Dendritic cell treated with granulocyte-macrophage colony-stimulating factor and Interleukin-4, amounts not matched to agents 40 ng/mL and 50 ng/mL, for 4 days (primary cell): ENCODE measurements at regions not wholly inside any gene's neighbourhood (a gene's known extent, or its start where the extent isn't known, plus 50 kb on each side); places are given as distances from the start of the nearest gene placed in this dataset.
A peak's percentile ranks its signal among the peaks of the same experiment; 100 is the strongest.

ENCODE experiments used
- H3K27ac Mint-ChIP-seq: one replicate; pipeline ENCODE4 v1.8.0; 2022; ENCODE audit warnings: mild to moderate bottlenecking, mixed read lengths
- H3K27me3 Mint-ChIP-seq: one replicate; pipeline ENCODE4 v1.8.0; 2022; ENCODE audit warnings: mild to moderate bottlenecking, mixed read lengths
- H3K36me3 Mint-ChIP-seq: one replicate; pipeline ENCODE4 v1.8.0; 2022; ENCODE audit warnings: low read depth, mixed read lengths
- H3K4me1 Mint-ChIP-seq: one replicate; pipeline ENCODE4 v1.8.0; 2022; ENCODE audit warnings: low read depth, mixed read lengths
- H3K4me3 Mint-ChIP-seq: one replicate; pipeline ENCODE4 v1.8.0; 2022; ENCODE audit warnings: mild to moderate bottlenecking, moderate library complexity, mixed read lengths
- H3K9me3 Mint-ChIP-seq: one replicate; pipeline ENCODE4 v1.8.0; 2022; ENCODE audit warnings: mixed read lengths
- intact Hi-C: fragments of 100-400 bp; cut with micrococcal nuclease; formaldehyde crosslinking; loops from one replicate; pipeline ENCODE4 v1.15.0; 2022

GRCh38 chr15:93200081-93200836 lies 111.2 kb upstream of the RGMA start:
- intact Hi-C loops = no loop called here
- Mint-ChIP-seq H3K4me3 (no peak overlapping the region), H3K27ac (no peak overlapping the region), H3K27me3 (peaks cover 16% of the 10 kb centered on the region), H3K9me3 (peaks cover 22% of the 10 kb centered on the region), H3K36me3 (no peaks in the 10 kb centered on the region), H3K4me1 (peaks cover 5% of the 10 kb centered on the region)

GRCh38 chr15:93196135-93196670 lies 107.2 kb upstream of the RGMA start:
- Mint-ChIP-seq H3K36me3 (no peaks in the 10 kb centered on the region), H3K9me3 (peaks cover 11% of the 10 kb centered on the region), H3K4me1 (peaks cover 5% of the 10 kb centered on the region), H3K27ac (no peak overlapping the region), H3K4me3 (no peak overlapping the region), H3K27me3 (peaks cover 16% of the 10 kb centered on the region)
- intact Hi-C loops = no loop called here

- Mint-ChIP-seq H3K4me1 (peaks cover 5% of the 10 kb centered on the region), H3K36me3 (no peaks in the 10 kb centered on the region), H3K27me3 (peaks cover 19% of the 10 kb centered on the region), H3K27ac (no peak overlapping the region), H3K9me3 (peaks cover 11% of the 10 kb centered on the region), H3K4me3 (no peak overlapping the region)
- intact Hi-C loops = no loop called here
Measured at GRCh38 chr15:93195109-93195508, 106.1 kb upstream of the RGMA start.

GRCh38 chr15:93190238-93190637 lies 101.2 kb upstream of the RGMA start:
- no peaks in the 10 kb centered on the region for H3K9me3 Mint-ChIP-seq
- no peaks in the 10 kb centered on the region for H3K4me1 Mint-ChIP-seq
- H3K4me3 Mint-ChIP-seq = no peak overlapping the region
- H3K27ac Mint-ChIP-seq = no peak overlapping the region
- intact Hi-C loops = no loop called here
- peaks cover 27% of the 10 kb centered on the region for H3K27me3 Mint-ChIP-seq
- no peaks in the 10 kb centered on the region for H3K36me3 Mint-ChIP-seq

GRCh38 chr15:93189561-93189960 lies 100.5 kb upstream of the RGMA start:
- no peaks in the 10 kb centered on the region for H3K9me3 Mint-ChIP-seq
- intact Hi-C loops = no loop called here
- H3K36me3 Mint-ChIP-seq = no peaks in the 10 kb centered on the region
- no peak overlapping the region for H3K27ac Mint-ChIP-seq
- H3K4me1 Mint-ChIP-seq = no peaks in the 10 kb centered on the region
- no peak overlapping the region for H3K4me3 Mint-ChIP-seq
- H3K27me3 Mint-ChIP-seq = peaks cover 27% of the 10 kb centered on the region

- intact Hi-C loops = no loop called here
- Mint-ChIP-seq H3K36me3 (no peaks in the 10 kb centered on the region), H3K27ac (no peak overlapping the region), H3K9me3 (no peaks in the 10 kb centered on the region), H3K4me1 (no peaks in the 10 kb centered on the region), H3K4me3 (no peak overlapping the region), H3K27me3 (peaks cover 27% of the 10 kb centered on the region)
Measured at GRCh38 chr15:93188236-93188635, 99.2 kb upstream of the RGMA start.

- H3K4me3 Mint-ChIP-seq = no peak overlapping the region
- intact Hi-C loops = no loop called here
- H3K4me1 Mint-ChIP-seq = no peaks in the 10 kb centered on the region
- no peaks in the 10 kb centered on the region for H3K36me3 Mint-ChIP-seq
- no peak overlapping the region for H3K27ac Mint-ChIP-seq
- peaks cover 23% of the 10 kb centered on the region for H3K27me3 Mint-ChIP-seq
- H3K9me3 Mint-ChIP-seq = no peaks in the 10 kb centered on the region
Measured at GRCh38 chr15:93185796-93186195, 96.8 kb upstream of the RGMA start.

GRCh38 chr15:93182703-93183205 lies 93.7 kb upstream of the RGMA start:
- no peak overlapping the region for H3K4me3 Mint-ChIP-seq
- no peaks in the 10 kb centered on the region for H3K36me3 Mint-ChIP-seq
- intact Hi-C loops = no loop called here
- peaks cover 15% of the 10 kb centered on the region for H3K4me1 Mint-ChIP-seq
- H3K27me3 Mint-ChIP-seq = peaks cover 12% of the 10 kb centered on the region
- H3K27ac Mint-ChIP-seq = no peak overlapping the region
- no peaks in the 10 kb centered on the region for H3K9me3 Mint-ChIP-seq

- H3K4me1 Mint-ChIP-seq = peaks cover 15% of the 10 kb centered on the region
- H3K4me3 Mint-ChIP-seq = no peak overlapping the region
- intact Hi-C loops = no loop called here
- H3K27me3 Mint-ChIP-seq = peaks cover 5% of the 10 kb centered on the region
- H3K36me3 Mint-ChIP-seq = no peaks in the 10 kb centered on the region
- peak overlapping the region; percentile 10 for H3K27ac Mint-ChIP-seq
- H3K9me3 Mint-ChIP-seq = no peaks in the 10 kb centered on the region
Measured at GRCh38 chr15:93180656-93181055, 91.6 kb upstream of the RGMA start.

- Mint-ChIP-seq H3K27ac (peak overlapping the region; percentile 10), H3K4me1 (peaks cover 15% of the 10 kb centered on the region), H3K4me3 (no peak overlapping the region), H3K9me3 (no peaks in the 10 kb centered on the region), H3K36me3 (no peaks in the 10 kb centered on the region), H3K27me3 (peaks cover 9% of the 10 kb centered on the region)
- intact Hi-C loops = no loop called here
Measured at GRCh38 chr15:93180128-93180527, 91.1 kb upstream of the RGMA start.

GRCh38 chr15:93179700-93180102 lies 90.7 kb upstream of the RGMA start:
- Mint-ChIP-seq H3K36me3 (no peaks in the 10 kb centered on the region), H3K9me3 (no peaks in the 10 kb centered on the region), H3K4me3 (no peak overlapping the region), H3K27ac (peak overlapping the region; percentile 10), H3K4me1 (peaks cover 15% of the 10 kb centered on the region), H3K27me3 (peaks cover 11% of the 10 kb centered on the region)
- intact Hi-C loops = no loop called here

GRCh38 chr15:93179072-93179471 lies 90.1 kb upstream of the RGMA start:
- peaks cover 11% of the 10 kb centered on the region for H3K27me3 Mint-ChIP-seq
- H3K4me3 Mint-ChIP-seq = no peak overlapping the region
- intact Hi-C loops = no loop called here
- no peak overlapping the region for H3K27ac Mint-ChIP-seq
- H3K9me3 Mint-ChIP-seq = peaks cover 4% of the 10 kb centered on the region
- H3K36me3 Mint-ChIP-seq = no peaks in the 10 kb centered on the region
- H3K4me1 Mint-ChIP-seq = peaks cover 15% of the 10 kb centered on the region

- Mint-ChIP-seq H3K27me3 (peaks cover 11% of the 10 kb centered on the region), H3K36me3 (no peaks in the 10 kb centered on the region), H3K4me1 (peaks cover 15% of the 10 kb centered on the region), H3K27ac (no peak overlapping the region), H3K9me3 (peaks cover 10% of the 10 kb centered on the region), H3K4me3 (no peak overlapping the region)
- intact Hi-C loops = no loop called here
Measured at GRCh38 chr15:93178371-93178770, 89.4 kb upstream of the RGMA start.

- Mint-ChIP-seq H3K4me1 (peaks cover 15% of the 10 kb centered on the region), H3K36me3 (no peaks in the 10 kb centered on the region), H3K27me3 (peaks cover 16% of the 10 kb centered on the region), H3K9me3 (peaks cover 19% of the 10 kb centered on the region), H3K4me3 (no peak overlapping the region), H3K27ac (no peak overlapping the region)
- intact Hi-C loops = no loop called here
Measured at GRCh38 chr15:93176065-93176464, 87.1 kb upstream of the RGMA start.

GRCh38 chr15:93174836-93175235 lies 85.8 kb upstream of the RGMA start:
- Mint-ChIP-seq H3K9me3 (peaks cover 19% of the 10 kb centered on the region), H3K36me3 (no peaks in the 10 kb centered on the region), H3K27me3 (peaks cover 18% of the 10 kb centered on the region), H3K4me1 (peaks cover 10% of the 10 kb centered on the region), H3K27ac (no peak overlapping the region), H3K4me3 (no peak overlapping the region)
- intact Hi-C loops = no loop called here
